ENCODE measurements at regions not wholly inside any gene's neighbourhood (a gene's known extent, or its start where the extent isn't known, plus 50 kb on each side); places are given as distances from the start of the nearest gene placed in this dataset.
"Not testable (repeated sequence)": the region's sequence is repeated elsewhere in the genome, so short reads cannot be mapped to it uniquely, and the experiment has no call there.

DNA sequence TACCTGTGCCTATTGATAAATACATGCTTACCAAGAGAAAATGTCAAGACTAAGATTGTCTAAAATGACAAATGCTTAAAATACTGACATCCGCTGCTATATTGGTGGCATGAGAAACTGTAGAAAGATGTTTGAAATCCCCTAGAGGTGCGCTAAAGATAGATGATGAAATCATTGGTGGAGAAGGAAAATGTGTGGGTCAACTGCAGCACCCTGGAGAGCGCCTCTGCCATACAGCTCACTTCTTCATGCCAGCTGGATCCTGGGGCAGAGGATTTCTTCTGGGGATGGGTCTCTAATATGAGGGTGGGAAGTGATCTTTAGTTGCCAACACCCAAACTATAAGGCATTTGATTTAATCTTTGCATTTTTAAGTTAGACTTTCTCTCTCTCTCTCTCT lies 680.4 kb upstream of the POM121L12 start:
- no peak for DNase-seq (ENCODE audit: low read depth in 2 of 2)

GRCh38 chr7:52352013-52352981 lies 683.1 kb upstream of the POM121L12 start:
- DNase-seq (ENCODE audit: low read depth in 2 of 2): no peak

DNA sequence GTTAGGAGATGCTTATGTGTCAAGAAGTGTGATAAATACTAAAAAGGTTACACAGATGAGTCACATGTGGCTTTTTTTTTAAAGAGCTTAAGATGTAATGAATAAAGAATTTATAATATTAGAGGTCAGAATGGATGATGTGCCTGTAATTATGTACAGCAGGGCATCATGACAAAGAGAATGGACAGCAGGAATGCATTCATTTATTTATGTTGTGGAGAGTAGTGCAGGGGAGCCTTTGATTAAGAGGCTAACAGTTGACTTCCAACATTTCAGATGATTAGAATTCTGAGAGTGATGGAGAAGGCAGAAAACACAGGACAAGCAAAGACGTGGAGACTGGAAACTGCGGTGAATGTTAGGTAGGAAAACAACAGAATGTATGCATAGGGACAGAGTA lies 691.4 kb upstream of the POM121L12 start:
- no peak for DNase-seq (ENCODE audit: low read depth in 2 of 2)

- DNase-seq (ENCODE audit: low read depth in 2 of 2): no peak
These were observed 695.4 kb upstream of the POM121L12 start for GRCh38 chr7:52340067-52340466.

- not testable (repeated sequence) for DNase-seq (ENCODE audit: low read depth in 2 of 2)
These were observed 707.1 kb upstream of the POM121L12 start for GRCh38 chr7:52328328-52328727.

DNA sequence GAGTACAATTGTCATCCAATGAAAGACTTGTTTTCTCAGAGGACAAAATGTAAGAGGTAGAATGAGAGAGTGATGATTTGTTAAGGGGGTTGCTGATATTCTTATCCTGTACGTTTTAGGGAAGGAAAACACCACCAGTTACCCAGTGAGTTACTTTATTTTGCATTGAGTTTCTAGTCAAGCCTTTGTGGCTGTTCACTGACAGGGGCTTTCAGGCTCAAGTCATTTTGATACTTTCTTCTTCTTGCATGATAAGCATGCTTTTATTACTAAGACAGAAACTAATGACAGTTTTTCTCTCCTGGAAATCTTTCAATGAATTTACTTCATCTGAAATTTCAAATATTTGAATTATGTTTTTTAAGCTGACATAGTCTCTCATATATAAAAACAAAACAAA lies 710.2 kb upstream of the POM121L12 start:
- DNase-seq (ENCODE audit: low read depth in 2 of 2): no peak

DNA sequence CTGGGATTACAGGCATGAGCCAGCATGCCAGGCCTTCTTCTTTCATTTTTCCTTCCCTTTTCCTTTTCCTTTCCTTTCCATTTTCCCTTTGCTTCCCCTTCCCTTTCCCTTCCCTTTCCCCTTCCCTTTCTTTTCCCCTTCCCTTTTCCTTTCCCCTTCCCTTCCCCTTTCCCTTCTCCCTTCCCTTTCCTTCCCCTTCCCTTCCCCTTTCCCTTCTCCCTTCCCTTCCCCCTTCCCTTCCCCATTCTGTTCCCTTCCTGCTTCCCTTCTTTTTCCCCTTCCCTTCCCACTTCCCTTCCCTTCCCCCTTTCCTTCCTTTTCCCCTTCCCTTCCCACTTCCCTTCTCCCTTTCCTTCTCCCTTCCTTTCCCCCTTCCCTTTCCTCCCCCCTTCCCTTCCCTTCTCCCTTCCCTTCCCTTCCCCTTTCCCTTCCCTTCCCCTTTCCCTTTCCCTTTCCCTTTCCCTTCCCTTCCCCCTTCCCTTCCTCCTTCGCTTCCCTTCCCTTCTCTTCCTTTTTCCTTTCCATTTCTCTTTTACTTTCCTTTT lies 712.2 kb upstream of the POM121L12 start:
- DNase-seq (ENCODE audit: low read depth in 2 of 2): no peak

GRCh38 chr7:52320610-52321009 lies 714.8 kb upstream of the POM121L12 start:
- no peak for DNase-seq (ENCODE audit: low read depth in 2 of 2)

DNA sequence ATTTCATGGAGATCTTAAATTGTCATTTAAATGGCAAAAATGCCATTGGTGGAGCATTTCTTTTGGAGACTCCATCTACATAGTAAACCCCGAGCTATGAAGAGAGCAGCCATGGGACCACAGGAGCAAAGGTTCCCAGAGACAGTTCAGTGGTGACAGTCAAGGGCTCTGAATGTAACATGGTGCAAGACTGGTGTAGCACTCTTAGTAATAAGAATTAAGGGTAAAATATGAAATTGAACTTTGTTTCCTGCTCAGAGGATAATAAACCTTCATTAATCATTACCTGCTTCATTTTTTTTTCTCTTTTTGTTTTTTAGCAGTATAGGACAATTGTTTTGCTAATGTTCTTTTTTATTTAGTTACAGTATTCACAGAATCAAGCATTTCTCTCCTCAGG lies 717.5 kb upstream of the POM121L12 start:
- DNase-seq (ENCODE audit: low read depth in 2 of 2): no peak

GRCh38 chr7:52311886-52312285 lies 723.5 kb upstream of the POM121L12 start:
- DNase-seq (ENCODE audit: low read depth in 2 of 2): no peak

GRCh38 chr7:52309631-52310030 lies 725.8 kb upstream of the POM121L12 start:
- DNase-seq (ENCODE audit: low read depth in 2 of 2): no peak

GRCh38 chr7:52302765-52303520 lies 732.5 kb upstream of the POM121L12 start:
- DNase-seq (ENCODE audit: low read depth in 2 of 2): no peak

DNA sequence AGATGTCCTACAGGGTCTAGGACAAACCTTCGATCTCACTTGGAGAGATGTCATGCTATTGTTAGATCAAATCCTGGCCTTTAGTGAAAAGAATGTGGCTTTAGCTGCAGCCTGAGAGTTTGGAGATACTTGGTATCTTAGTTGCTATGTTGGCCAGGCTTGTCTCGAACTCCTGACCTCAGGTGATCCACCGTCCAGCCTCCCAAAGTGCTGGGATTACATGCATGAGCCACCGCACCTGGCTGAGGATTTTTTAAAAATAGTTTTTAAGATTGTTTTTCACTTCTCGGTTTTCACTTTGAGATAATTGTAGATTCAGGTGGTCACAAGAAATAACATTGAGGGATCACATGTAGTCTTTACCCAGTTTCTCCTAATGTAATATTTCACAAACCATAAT lies 738.3 kb upstream of the POM121L12 start:
- DNase-seq (ENCODE audit: low read depth in 2 of 2): no peak

GRCh38 chr7:52294942-52295341 lies 740.5 kb upstream of the POM121L12 start:
- no peak for DNase-seq (ENCODE audit: low read depth in 2 of 2)

DNA sequence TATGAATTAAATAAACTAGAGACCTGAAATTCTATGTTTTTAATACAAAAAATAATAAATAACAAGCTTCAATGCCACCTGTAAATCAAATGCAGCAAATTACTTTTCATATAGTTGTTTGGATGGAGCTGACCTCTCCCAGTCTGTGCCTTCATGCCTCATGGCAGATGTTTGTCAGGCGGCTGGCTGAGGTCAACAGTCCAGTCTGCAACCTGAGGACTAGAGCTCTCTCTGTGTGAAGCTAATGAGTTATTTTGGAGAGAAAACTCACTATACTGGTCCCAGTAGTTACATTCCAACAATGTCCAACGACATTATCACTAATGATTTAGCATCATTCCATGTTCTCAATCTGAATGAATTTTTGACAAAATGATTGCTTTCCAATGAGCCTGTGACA lies 746.2 kb upstream of the POM121L12 start:
- no peak for DNase-seq (ENCODE audit: low read depth in 2 of 2)

- DNase-seq (ENCODE audit: low read depth in 2 of 2): no peak
These were observed 747.7 kb upstream of the POM121L12 start for GRCh38 chr7:52287698-52288097.

- no peak for DNase-seq (ENCODE audit: low read depth in 2 of 2)
These were observed 749.7 kb upstream of the POM121L12 start for GRCh38 chr7:52285689-52286088.

DNA sequence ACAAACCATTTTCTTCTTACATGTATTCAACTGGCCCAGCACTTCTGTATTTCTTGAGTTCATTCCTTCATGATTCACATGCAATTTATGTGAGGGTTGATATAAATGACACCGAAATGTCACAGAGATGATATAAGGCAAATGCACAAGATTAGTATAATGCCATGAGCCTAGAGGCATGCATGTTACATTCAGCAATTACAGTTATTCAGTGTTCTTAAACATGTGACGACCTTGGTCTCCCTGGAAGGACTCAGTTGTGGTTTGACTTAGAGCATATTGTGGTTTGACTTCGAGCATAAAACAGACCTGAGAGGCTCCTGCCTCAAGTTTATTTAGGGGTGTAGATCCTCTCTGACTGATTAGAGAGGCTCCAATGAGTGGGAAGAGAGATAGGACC lies 752.1 kb upstream of the POM121L12 start:
- DNase-seq (ENCODE audit: low read depth in 2 of 2): no peak

DNA sequence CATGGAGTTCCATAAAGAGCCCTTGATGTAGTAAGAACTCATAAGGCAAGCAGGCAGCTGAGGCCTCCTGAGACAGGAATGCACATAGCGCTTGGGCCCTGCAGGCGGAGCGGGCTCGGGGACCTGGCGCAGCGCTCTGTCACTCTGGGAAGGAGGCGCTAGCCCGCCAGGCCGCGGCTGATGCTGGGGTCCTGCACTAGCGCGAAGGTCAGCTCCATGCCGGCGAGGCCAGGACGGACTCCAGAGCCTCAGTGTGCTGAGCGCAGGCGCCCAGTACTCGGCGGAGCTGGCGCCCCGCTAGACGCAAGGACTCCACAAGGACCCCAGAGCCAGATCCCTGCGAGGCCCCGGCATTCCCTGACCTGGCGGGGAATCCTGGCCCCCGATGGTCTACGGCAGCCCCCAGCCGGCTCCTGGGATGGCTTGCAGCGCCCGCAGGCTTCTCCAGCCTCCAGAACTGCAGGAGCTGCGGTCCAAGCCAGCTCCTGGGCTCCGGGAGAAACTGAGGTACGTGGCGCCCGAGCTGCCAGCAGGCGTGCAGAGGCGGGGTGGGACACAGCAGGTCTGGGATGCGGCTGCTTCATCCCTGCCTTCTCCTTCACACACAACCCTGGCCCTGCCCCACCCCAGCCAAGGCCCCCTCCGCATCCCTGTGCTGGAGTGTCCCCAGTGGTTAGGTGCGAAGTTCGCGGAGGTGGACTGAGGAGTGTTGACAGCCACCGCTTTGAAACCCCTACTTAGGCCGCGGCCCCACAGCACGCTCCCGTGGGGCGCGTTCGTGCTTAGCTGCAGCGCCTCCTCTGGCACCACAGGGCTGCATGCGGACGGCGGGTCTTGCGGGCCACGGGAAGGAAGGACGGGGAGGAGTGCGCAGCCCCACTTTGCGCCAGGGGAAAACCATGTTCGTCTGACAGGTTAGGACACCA lies 761.5 kb upstream of the POM121L12 start:
- DNase-seq (ENCODE audit: low read depth in 2 of 2): no peak

- no peak for DNase-seq (ENCODE audit: low read depth in 2 of 2)
These were observed 763.7 kb upstream of the POM121L12 start for GRCh38 chr7:52271703-52272102.

GRCh38 chr7:52270301-52270700 lies 765.1 kb upstream of the POM121L12 start:
- DNase-seq (ENCODE audit: low read depth in 2 of 2): no peak

DNA sequence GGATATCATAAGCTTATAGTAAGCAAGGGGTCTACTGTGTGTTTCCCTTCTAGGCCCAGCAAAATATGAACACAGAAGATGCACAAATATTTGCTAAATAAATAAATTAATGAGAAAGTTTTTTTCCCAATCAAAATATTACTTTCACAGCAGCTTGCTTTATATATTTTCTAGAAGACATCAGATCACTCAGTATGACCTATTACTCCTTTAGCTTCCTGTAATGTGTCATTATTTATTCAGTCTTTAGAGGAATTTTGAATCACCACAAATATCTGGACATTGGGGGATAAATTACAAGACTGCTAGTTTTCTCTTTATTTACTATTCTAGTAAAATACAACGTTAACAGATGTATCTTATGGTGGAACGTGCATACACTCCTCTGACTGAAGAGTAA lies 765.8 kb upstream of the POM121L12 start:
- no peak for DNase-seq (ENCODE audit: low read depth in 2 of 2)

Measured in activated CD8-positive, alpha-beta memory T cell treated with anti-CD3 and anti-CD28 coated beads for 4 hours (primary cell).